ENCODE measurements at regions not wholly inside any gene's neighbourhood (a gene's known extent, or its start where the extent isn't known, plus 50 kb on each side); places are given as distances from the start of the nearest gene placed in this dataset.
A peak's percentile ranks its signal among the peaks of the same experiment; 100 is the strongest.
"Not testable (repeated sequence)": the region's sequence is repeated elsewhere in the genome, so short reads cannot be mapped to it uniquely, and the experiment has no call there.

- no peak for TF ChIP-seq SP2 (tag by site-specific recombination; IDR thresholded peaks at IDR 0.05)
- no peak for TF ChIP-seq PRDM2 (tag by site-specific recombination; IDR thresholded peaks at IDR 0.05; ENCODE audit: borderline replicate concordance)
- no peak for TF ChIP-seq HOXC10 (CRISPR knock-in tag; IDR thresholded peaks at IDR 0.05)
- 0 out of 2 replicates have a peak, but pooled peaks have one; percentile 19 for TF ChIP-seq ZNF280D (tag by site-specific recombination; IDR thresholded peaks at IDR 0.05)
- peak; percentile 77 for TF ChIP-seq TRIM28 (IDR thresholded peaks at IDR 0.05; ENCODE audit: borderline replicate concordance, low read length)
- no peak for TF ChIP-seq ZNF366 (tag by site-specific recombination; conservative IDR thresholded peaks at IDR 0.05)
- peak; percentile 98 for TF ChIP-seq SETDB1 (IDR thresholded peaks at IDR 0.05; ENCODE audit: insufficient read length, low read length)
- TF ChIP-seq ZNF404 (tag by site-specific recombination; IDR thresholded peaks at IDR 0.05): no peak
- no peak for TF ChIP-seq ZNF792 (tag by site-specific recombination; IDR thresholded peaks at IDR 0.05)
- peak; percentile 52; the same call in 1 of the 2 replicates for TF ChIP-seq MZF1 (tag by site-specific recombination; IDR thresholded peaks at IDR 0.05; ENCODE audit: borderline replicate concordance)
- 0 out of 2 replicates have a peak, but pooled peaks have one; percentile 20 for TF ChIP-seq ZNF549 (tag by site-specific recombination; IDR thresholded peaks at IDR 0.05)
- no peak for TF ChIP-seq ZNF391 (tag by site-specific recombination; IDR thresholded peaks at IDR 0.05; ENCODE audit: borderline replicate concordance, low read depth)
- TF ChIP-seq ZNF626 (tag by site-specific recombination; IDR thresholded peaks at IDR 0.05): peak; percentile 22; the same call in 1 of the 2 replicates
- no peak for TF ChIP-seq ZNF133 (tag by site-specific recombination; IDR thresholded peaks at IDR 0.05)
- no peak for TF ChIP-seq ZNF548 (tag by site-specific recombination; IDR thresholded peaks at IDR 0.05)
- Histone ChIP-seq H3K4me1 (ENCODE audit: control insufficient read depth, insufficient read depth, low read length) (no peaks in the 10 kb centered on the region), H3K4me3 (ENCODE audit: low read depth, low read length) (no peak overlapping the region), H3K27ac (ENCODE audit: extremely low read depth, low read depth, low read length) (no peak overlapping the region), H3K36me3 (ENCODE audit: control insufficient read depth in 2 of 2, insufficient read depth in 1 of 2, low read length in 2 of 2) (no peaks in the 10 kb centered on the region), H3K9me3 (ENCODE audit: control insufficient read depth, insufficient read depth, low read depth, low read length) (no peaks in the 10 kb centered on the region)
- CTCF ChIA-PET: interaction anchor here (0.6 to 0.7 kb wide), 2 partner anchors 105 to 692 kb away, joined by 3 read pairs; no protein-coding TSS in a partner anchor
- POLR2A ChIA-PET: no interaction called here
These were observed 56.1 kb upstream of the ZNF300 start for GRCh38 chr5:150960791-150961396.

GRCh38 chr5:150960323-150960722, 55.5 kb upstream of the ZNF300 start:
- H3K36me3 ChIP-seq (ENCODE audit: control insufficient read depth in 2 of 2, insufficient read depth in 1 of 2, low read length in 2 of 2); H3K27ac ChIP-seq (ENCODE audit: extremely low read depth, low read depth, low read length); POLR2A ChIA-PET; H3K9me3 ChIP-seq (ENCODE audit: control insufficient read depth, insufficient read depth, low read depth, low read length); H3K4me3 ChIP-seq (ENCODE audit: low read depth, low read length); H3K4me1 ChIP-seq (ENCODE audit: control insufficient read depth, insufficient read depth, low read length): not testable (repeated sequence)
- CTCF ChIA-PET: interaction anchor here (0.6 kb wide), 1 partner anchor 693 kb away, joined by 3 read pairs; no protein-coding TSS in a partner anchor
